ENCODE measurements at regions not wholly inside any gene's neighbourhood (a gene's known extent, or its start where the extent isn't known, plus 50 kb on each side); places are given as distances from the start of the nearest gene placed in this dataset.
"Not testable (repeated sequence)": the region's sequence is repeated elsewhere in the genome, so short reads cannot be mapped to it uniquely, and the experiment has no call there.

DNA sequence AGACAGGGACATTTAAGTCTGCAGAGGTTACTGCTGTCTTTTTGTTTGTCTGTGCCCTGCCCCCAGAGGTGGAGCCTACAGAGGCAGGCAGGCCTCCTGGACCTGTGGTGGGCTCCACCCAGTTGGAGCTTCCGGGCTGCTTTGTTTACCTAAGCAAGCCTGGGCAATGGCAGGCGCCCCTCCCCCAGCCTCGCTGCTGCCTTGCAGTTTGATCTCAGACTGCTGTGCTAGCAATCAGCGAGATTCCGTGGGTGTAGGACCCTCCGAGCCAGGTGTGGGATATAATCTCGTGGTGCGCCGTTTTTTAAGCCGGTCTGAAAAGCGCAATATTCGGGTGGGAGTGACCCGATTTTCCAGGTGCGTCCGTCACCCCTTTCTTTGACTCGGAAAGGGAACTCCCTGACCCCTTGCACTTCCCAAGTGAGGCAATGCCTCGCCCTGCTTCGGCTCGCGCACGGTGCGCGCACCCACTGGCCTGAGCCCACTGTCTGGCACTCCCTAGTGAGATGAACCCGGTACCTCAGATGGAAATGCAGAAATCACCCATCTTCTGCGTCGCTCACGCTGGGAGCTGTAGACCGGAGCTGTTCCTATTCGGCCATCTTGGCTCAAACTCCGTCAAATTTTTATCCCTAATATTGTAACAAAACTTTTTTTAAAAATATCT lies 101.2 kb upstream of the CPHXL start:
- DNase-seq; in situ Hi-C loops (cut with HindIII; ENCODE audit: low pct_ligation_motif_present, low pct_unique_long_range_greater_than_20kb, low sequenced_read_pairs): not testable (repeated sequence)

DNA sequence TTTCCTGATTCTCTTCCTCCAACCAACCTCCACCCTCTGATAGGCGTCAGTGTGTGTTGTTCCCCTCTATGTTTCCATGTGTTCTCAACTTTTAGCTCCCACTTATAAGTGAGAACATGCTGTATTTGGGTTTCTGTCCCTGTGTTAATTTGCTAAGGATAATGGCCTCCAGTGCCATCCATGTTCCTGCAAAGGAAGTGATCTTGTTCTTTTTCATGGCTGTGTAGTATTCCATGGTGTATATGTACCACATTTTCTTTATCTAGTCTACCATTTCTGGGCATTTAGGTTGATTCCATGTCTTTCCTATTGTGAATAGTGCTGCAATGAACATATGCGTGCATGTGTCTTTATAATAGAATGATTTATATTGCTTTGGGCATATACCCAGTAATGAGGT lies 107.1 kb upstream of the CPHXL start:
- DNase-seq; in situ Hi-C loops (cut with HindIII; ENCODE audit: low pct_ligation_motif_present, low pct_unique_long_range_greater_than_20kb, low sequenced_read_pairs): not testable (repeated sequence)

DNA sequence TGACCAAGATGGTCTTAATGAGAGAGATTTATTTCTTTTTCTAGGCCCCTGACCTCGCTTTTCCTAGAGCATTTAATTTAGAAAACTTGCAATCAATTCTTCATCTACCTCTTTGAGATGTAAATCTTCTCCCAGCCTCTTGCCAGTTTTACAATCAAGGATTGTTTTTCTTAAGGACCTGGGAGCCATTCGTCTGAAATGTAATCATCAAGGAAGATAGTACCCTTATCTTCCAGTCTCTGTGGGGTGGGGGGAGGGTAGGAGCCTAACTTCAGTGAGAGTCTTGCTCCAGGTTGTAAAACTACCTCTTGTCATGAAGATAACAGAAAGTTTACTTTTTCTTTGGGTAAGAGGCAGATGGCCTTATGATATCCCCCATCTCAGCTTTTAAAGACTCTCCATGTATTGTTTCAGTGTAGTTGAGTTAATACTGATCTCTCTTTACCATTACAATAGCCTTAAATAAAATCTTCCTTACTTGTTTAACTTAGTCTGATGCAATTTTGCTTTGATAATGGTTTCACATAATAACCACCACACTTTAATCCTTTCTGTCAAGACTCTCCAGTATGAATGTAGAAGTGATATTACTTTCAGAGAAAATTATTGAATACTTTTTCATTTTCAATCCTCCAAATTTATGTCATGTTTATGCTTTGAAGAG lies 110.2 kb upstream of the CPHXL start:
- no peak for DNase-seq
- in situ Hi-C loops (cut with HindIII; ENCODE audit: low pct_ligation_motif_present, low pct_unique_long_range_greater_than_20kb, low sequenced_read_pairs) = no loop called here

DNA sequence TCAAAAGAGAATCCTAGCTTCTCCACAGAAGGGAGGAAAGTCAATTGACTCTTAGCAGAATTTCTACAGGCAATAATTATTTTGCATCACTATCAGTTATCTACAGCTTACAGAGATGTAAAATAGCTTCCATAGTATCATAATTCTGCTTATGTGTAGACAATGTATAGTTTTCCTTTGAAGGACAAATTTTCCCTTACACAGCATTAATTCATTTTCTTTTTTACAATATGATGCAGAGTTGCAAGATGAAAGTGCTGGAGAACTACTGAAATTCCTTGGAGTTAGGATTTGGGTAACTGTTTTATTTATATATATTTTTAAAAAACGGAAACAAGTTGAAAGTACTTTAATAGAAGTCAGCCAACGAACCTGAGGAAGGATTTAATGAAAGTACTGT lies 111.0 kb upstream of the CPHXL start:
- in situ Hi-C loops (cut with HindIII; ENCODE audit: low pct_ligation_motif_present, low pct_unique_long_range_greater_than_20kb, low sequenced_read_pairs) = no loop called here
- no peak for DNase-seq

DNA sequence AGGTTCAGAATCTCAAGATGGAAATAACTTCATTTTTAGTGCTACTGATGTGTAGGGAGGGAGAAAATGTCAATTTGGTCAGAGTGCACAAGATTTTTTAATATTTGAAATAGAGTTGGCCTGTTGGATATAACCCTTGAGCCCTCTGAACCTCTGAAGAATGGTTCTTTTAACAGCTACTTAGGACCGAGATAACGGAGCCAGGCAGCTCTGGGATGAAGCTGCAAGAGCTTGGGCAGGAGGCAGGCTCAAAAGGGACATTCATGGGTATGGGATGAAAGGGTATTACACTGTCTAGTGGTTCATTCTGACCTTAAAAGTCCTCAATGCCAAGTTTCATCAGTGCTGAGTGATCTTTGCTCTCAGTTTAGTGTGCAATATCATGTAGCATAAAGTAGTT lies 111.4 kb upstream of the CPHXL start:
- no peak for DNase-seq

DNA sequence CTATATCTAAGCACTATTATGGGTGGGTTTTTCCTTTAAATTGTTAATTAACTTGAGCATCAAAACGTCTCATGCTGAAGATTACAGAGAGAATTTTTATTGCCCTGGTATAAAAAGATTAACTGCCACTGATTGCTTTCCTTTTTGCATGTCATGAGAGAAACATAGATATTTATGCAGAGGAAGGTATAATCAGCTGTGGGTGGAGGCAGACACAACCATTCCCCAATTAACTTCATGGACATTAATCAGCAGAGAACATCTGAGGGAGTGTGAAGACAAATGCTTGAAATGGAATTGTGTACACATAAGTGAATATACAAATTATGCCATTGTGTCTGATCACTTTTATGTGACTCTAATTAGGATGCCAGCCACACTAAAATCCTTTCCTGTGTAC lies 115.2 kb upstream of the CPHXL start:
- DNase-seq = no peak
- in situ Hi-C loops (cut with HindIII; ENCODE audit: low pct_ligation_motif_present, low pct_unique_long_range_greater_than_20kb, low sequenced_read_pairs) = no loop called here

More for the DNA sequence above, 111.4 kb upstream of the CPHXL start:
- in situ Hi-C loops (cut with HindIII; ENCODE audit: low pct_ligation_motif_present, low pct_unique_long_range_greater_than_20kb, low sequenced_read_pairs) = no loop called here

DNA sequence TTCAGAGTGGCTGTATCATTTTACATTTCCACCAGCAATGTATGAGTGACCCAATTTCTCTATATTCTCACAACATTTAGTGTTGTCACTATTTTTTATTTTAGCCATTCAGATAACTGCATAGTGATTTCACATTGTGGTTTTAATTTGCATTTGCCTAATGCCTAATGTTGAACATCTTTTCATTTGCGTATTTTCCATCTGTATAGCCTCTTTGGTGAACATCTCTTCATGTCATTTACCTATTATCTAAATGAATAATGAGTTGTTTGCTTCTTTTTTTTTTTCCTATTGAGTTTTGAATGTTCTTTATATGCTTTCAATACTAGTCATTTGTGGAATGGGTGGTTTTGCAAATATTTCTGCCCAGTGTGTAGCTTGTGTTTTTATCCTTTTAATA lies 120.9 kb upstream of the CPHXL start:
- no peak for DNase-seq
- in situ Hi-C loops (cut with HindIII; ENCODE audit: low pct_ligation_motif_present, low pct_unique_long_range_greater_than_20kb, low sequenced_read_pairs) = no loop called here

DNA sequence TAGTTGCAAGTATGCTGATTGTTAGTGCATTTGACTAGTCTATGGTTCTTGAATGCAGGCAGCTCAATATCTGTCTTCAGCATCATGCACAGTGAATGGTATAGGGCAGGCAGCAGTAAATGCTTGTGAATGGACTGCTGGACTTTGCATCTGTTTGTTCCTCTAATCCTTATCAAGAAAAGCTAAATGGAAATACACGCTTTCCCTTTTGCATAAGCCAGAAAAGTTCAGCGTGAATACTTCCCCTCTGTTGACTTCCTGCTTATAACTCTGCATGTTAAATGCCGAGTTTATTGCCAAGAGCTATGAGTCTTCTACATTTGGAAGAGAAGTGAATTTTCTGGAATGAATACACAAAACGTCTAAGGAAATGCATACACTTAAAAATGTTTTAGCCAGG lies 127.9 kb upstream of the CPHXL start:
- DNase-seq = no peak
- in situ Hi-C loops (cut with HindIII; ENCODE audit: low pct_ligation_motif_present, low pct_unique_long_range_greater_than_20kb, low sequenced_read_pairs) = no loop called here

DNA sequence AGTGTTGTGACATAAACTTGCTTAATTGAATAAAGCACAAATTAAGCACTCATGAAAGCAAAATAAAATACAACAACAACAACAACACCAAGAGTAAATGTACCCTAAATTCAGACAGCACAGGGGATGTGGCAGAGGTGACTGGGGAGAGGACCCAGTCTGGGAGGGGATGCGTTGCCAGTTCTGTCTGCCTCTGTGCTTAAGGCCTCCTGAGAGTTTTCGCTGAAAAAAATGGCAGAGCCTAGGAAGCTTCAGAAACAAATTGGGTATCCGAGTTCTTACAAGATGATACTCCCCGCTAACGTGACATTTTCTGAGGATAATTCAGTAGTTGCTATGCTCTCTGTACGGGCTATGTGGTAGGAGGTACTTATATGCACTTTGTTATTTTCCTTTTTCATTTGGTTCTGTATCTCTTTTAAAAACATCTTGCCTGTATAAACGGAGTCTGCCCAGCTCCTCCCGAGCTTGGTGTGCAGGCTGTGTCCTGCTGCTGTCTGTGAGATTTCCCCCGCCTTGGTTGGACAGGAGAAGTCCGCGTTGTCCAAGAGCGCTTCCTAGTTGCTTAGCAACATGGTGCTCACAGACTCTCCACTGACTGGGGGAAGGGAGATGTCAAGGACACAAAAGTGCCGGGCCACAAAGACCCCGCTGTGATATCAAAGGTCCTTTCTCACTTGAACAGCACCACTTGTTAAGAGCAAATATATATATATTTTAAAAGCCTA lies 134.2 kb upstream of the CPHXL start:
- no peak for DNase-seq
- in situ Hi-C loops (cut with HindIII; ENCODE audit: low pct_ligation_motif_present, low pct_unique_long_range_greater_than_20kb, low sequenced_read_pairs) = no loop called here

DNA sequence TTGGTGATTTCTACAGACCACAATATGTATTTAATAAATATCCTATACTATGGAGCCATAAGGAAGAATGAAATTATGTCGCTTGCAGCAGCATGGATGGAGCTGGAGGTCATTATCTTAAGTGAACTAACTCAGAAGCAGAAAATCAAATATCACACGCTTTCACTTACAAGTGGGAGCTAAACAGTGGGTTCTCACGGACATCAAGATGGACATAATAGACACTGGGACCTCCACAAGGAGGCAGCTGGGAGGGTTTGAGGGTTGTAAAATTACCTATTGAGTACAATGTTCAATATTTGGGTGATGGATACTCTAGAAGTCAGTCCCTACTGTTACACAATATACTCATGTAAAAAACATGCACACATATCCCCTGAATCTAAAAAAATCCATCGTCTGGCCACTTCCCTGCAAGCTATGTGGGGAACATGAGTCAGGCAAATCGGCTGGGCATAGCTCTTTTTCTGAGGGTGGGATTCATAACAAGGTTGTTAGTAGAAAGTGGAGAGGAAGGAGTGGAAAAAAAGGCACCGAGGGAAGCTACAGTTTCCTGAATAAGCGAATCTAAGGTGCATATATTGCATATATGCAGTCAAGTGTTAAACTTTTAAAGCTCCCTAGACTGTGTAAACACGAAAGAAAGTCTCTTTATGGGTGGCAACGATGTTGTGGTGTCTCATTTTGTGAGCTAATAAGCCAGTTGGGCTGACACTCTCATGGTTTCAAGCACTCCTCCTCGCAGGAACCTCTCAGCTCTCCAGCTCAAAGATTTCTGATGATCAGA lies 135.2 kb upstream of the CPHXL start:
- in situ Hi-C loops (cut with HindIII; ENCODE audit: low pct_ligation_motif_present, low pct_unique_long_range_greater_than_20kb, low sequenced_read_pairs) = no loop called here
- no peak for DNase-seq

DNA sequence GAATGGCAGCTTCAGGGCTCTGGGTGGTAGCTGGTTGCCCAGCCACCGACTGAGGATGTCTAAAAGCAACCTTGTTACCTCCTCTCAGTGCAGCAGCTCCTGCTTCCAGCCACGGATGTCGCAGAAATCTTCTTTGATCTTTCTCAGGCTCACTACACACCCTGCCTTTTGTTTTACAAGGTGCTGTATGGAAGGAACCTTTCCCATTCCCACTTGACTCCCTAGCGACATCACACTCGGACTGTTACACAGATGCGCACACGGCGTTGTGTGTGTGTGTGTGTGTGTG lies 135.8 kb upstream of the CPHXL start:
- no peak for DNase-seq
- in situ Hi-C loops (cut with HindIII; ENCODE audit: low pct_ligation_motif_present, low pct_unique_long_range_greater_than_20kb, low sequenced_read_pairs) = no loop called here

DNA sequence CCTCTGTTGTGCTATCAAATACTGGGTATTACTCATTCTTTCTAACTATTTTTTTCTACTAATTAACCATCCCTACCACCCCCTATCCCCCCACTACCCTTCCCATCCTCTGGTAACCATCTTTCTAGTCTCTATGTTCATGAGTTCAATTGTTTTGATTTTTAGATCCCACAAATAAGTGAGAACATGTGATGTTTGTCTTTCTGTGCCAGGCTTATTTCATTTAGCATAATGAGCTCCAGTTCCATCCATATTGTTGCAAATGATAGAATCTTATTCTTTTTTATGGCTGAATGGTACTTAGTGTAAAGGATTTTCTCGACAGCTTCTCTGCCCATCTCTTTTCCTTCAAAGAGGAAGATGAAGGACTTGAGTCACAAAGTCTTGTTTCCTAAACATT lies 138.0 kb upstream of the CPHXL start:
- no peak for DNase-seq
- in situ Hi-C loops (cut with HindIII; ENCODE audit: low pct_ligation_motif_present, low pct_unique_long_range_greater_than_20kb, low sequenced_read_pairs) = no loop called here

DNA sequence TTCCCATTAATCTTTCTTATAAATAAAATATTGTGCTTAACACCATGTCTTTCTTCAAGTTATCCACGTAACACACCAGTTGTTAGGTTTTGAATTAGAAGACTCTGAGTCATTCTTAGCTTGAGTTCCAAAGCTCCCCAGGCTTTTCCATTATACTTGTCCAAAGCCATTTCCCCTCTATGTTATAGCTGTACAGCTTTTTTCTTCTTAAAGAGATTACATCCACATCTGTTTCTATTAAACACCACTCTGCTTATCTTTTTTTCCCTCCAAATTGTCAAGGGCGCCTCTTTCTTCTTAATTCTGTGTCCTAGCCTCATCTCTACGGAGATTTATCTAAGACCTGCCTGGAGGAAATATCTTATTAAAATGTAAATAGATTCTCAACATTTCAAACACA lies 139.4 kb upstream of the CPHXL start:
- no peak for DNase-seq
- in situ Hi-C loops (cut with HindIII; ENCODE audit: low pct_ligation_motif_present, low pct_unique_long_range_greater_than_20kb, low sequenced_read_pairs) = no loop called here

DNA sequence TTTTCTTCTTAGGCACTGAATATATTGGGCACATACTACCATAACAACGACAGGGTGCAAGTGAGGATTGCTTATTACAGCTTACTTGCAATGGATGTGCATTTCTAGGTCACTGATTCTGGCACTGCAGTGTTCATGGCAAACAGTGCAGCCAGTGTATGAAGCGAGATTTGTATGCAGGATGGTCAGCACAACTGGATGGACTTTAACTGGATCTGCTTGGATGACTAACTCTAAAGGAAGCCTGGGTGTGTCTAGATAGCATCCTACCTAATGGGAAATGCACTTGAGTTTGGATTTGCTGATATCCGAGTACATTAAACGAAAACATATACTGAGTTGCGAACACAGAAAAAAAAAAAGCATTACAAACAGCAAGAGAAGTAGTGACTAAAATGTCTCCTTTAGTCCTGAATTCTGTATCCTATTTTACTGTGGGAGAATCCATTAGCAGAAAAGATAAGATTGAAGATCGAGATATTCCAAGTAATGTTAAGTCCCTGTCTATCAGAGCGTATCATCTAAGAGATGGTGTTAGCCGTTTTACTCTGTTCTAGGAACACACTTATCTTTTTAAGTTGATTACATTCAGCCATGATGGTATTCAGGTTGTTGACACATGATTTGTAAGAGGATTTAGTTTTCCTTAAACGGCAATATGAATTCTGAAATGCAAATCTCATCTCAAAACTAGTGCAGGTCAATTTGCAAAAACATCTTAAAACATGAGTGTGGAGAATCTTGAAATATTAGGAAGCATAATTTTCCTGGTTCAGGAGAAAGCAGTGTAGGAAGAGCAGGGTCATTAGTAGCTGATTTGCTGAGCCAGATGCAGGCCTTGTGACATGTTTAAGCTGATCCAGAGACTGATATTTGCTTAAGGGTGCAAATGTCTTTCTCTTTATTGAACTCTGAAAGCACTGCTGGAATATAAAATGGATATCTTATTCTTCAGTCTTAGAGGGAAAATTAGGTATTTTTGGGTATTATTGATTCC lies 142.6 kb upstream of the CPHXL start:
- DNase-seq = no peak
- in situ Hi-C loops (cut with HindIII; ENCODE audit: low pct_ligation_motif_present, low pct_unique_long_range_greater_than_20kb, low sequenced_read_pairs) = no loop called here

DNA sequence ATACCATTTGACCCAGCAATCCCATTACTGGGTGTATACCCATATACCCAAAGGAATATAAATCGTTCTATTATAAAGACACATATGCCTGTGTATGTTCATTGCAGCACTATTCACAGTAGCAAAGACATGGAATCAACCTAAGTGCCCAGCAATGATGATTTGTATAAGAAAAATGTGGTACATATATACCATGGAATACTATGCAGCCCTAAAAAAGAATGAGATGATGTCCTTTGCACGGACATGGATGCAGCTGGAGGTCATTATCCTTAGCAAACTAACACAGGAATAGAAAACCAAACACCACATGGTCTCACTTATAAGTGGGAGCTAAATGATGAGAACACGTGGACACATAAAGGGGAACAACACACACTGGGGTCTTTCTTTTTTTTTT lies 155.0 kb upstream of the CPHXL start:
- DNase-seq; in situ Hi-C loops (cut with HindIII; ENCODE audit: low pct_ligation_motif_present, low pct_unique_long_range_greater_than_20kb, low sequenced_read_pairs): not testable (repeated sequence)

DNA sequence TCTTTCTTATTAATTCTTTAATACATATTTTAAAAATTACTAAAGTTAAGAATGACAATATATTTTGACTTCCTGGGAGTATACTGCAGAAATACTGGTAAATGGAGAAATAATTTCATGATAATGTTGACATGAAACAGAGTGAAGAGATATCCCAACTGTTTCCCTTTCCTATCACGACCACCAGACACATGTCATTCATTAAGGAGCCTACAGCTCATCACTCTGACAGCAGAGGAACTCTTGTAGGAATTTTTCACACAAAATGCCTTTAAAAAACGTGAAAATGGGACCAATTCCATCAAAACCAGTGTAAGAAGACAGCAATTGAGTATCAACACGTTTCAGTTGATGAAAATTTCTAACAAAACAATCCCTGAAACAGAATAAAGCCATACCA lies 172.9 kb upstream of the CPHXL start:
- no peak for DNase-seq
- in situ Hi-C loops (cut with HindIII; ENCODE audit: low pct_ligation_motif_present, low pct_unique_long_range_greater_than_20kb, low sequenced_read_pairs) = no loop called here

DNA sequence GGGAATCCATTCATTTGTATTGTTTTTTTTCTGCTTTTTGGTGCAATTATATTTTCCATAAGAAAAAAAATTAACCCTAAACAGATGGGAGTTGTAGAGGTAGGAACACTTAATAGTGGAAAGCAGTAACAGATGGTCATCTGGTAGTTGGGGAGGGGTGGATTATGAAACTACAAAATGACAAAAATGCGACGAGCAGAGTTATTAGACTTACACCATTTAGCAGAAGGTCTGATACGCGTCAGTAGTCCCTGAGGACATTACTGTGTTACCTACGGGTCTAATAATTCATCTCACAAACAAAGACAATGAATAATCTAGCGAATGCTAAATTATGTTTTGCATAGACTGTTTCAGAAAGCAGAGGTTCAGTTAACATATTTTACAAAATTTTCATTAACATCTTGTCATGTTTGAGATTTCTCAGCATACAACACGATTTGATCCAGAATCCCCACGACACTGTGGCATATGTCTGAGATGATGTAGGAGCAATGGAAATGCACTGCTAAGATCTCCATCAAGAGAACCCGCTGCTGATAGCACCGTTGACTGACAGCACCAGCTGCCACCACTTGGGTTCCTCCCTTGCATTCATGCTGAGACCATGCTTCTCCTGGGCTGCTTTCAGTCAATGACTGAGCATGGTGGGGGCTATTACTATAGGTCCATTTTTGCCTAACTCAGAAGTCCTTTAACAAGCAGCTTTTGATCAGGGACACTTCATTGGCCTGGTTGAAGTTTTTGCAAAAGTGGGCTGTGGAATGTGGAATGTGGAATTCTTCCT lies 182.2 kb upstream of the CPHXL start:
- in situ Hi-C loops (cut with HindIII; ENCODE audit: low pct_ligation_motif_present, low pct_unique_long_range_greater_than_20kb, low sequenced_read_pairs) = no loop called here
- DNase-seq = no peak

DNA sequence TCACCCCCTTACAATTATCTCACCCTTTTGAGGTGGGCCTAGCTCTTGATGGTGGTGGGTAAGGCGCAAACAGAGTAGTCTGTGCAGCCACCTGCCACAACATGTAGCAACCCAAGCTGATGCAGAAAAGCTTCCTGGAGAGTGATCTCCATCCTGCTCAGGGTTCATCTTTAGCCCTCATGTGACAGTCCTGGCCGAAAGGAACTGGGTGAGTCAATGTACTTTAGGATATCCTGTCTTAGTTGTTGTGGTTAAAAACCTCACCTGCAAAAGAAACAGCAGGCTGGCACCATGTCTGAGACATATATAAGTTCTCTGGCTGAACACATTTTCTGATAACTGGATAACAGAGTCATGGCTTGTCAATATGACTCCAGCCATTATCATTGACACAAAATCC lies 183.5 kb upstream of the CPHXL start:
- no peak for DNase-seq
- in situ Hi-C loops (cut with HindIII; ENCODE audit: low pct_ligation_motif_present, low pct_unique_long_range_greater_than_20kb, low sequenced_read_pairs) = no loop called here
